ENCODE measurements at regions not wholly inside any gene's neighbourhood (a gene's known extent, or its start where the extent isn't known, plus 50 kb on each side); places are given as distances from the start of the nearest gene placed in this dataset.
"Not testable (repeated sequence)": the region's sequence is repeated elsewhere in the genome, so short reads cannot be mapped to it uniquely, and the experiment has no call there.

DNA sequence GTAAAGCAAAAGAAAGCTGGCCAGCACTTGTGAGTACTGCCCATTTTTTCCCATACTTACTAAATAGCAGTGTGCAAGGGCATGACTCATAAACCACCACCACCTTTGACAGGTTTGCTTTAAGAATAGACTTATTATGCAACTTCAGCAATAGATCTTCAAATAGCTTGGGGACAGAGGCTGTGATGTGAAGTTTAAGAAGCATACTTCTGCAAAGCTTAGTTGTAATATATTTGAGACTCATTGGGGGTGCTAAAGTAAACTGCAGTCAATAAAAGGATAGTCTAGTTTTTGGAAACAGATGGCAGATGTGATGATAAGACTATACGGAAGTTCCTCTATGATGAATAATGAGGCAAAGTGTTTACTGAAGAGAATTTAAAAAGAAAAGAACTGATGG is 210.0 kb downstream of the PLA2G4A start:
- H3K36me3 ChIP-seq (ENCODE audit: control insufficient read depth, insufficient read depth, low read length), result no peaks in the 10 kb centered on the region
- no peak overlapping the region for H3K9ac ChIP-seq (ENCODE audit: low read length)
- no peak overlapping the region for H3K27ac ChIP-seq (ENCODE audit: low read depth, low read length)
- H3K4me1 ChIP-seq (ENCODE audit: control insufficient read depth, insufficient read depth, low read length), result no peaks in the 10 kb centered on the region
- H3K4me3 ChIP-seq (ENCODE audit: low read length), result no peak overlapping the region
- H3K27me3 ChIP-seq (ENCODE audit: control insufficient read depth, insufficient read depth, low read length), result no peaks in the 10 kb centered on the region

DNA sequence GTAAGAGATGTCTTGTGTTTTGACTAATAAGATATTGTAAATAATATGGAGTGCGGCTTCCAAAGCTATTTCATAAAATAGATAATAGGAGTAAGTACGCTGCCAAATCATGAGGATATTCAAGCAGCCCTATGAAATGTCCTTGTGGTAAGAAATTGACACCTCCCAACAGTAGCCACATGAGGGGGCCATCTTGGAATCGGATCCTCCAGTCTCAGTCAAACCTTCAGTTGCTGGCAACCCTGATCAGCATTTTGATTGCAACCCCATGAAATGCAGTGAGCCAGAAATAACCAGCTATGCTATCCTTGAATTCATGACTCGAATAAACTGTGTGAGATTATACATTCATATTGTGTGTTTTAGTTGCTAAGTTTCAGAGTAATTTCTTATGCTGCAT is 212.4 kb downstream of the PLA2G4A start:
- Histone ChIP-seq H3K36me3 (ENCODE audit: control insufficient read depth, insufficient read depth, low read length) (no peaks in the 10 kb centered on the region), H3K9ac (ENCODE audit: low read length) (no peak overlapping the region), H3K27ac (ENCODE audit: low read depth, low read length) (no peak overlapping the region), H3K4me3 (ENCODE audit: low read length) (no peak overlapping the region), H3K27me3 (ENCODE audit: control insufficient read depth, insufficient read depth, low read length) (no peaks in the 10 kb centered on the region), H3K4me1 (ENCODE audit: control insufficient read depth, insufficient read depth, low read length) (no peaks in the 10 kb centered on the region)

DNA sequence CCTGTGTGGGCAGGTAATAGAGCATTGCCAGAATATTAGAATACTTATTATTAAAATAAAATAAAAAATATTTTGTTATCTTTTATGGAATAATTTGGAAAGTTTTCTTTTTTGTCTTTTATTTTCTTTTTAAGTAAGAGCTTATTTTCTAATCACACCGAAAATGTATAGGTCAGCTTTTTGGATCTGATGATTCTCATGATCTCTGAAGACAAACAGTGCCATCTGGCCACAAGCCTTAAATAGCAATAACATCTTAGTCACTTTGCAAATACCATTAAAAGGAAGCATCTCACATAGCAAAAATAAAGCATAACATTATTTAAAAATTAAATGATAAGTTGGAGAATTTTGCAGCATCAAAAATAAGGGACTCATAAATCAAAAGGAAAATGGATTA is 213.8 kb downstream of the PLA2G4A start:
- no peak overlapping the region for H3K27ac ChIP-seq (ENCODE audit: low read depth, low read length)
- H3K9ac ChIP-seq (ENCODE audit: low read length), result no peak overlapping the region
- no peak overlapping the region for H3K4me3 ChIP-seq (ENCODE audit: low read length)
- H3K27me3 ChIP-seq (ENCODE audit: control insufficient read depth, insufficient read depth, low read length), result no peaks in the 10 kb centered on the region
- no peaks in the 10 kb centered on the region for H3K36me3 ChIP-seq (ENCODE audit: control insufficient read depth, insufficient read depth, low read length)
- H3K4me1 ChIP-seq (ENCODE audit: control insufficient read depth, insufficient read depth, low read length), result no peaks in the 10 kb centered on the region

DNA sequence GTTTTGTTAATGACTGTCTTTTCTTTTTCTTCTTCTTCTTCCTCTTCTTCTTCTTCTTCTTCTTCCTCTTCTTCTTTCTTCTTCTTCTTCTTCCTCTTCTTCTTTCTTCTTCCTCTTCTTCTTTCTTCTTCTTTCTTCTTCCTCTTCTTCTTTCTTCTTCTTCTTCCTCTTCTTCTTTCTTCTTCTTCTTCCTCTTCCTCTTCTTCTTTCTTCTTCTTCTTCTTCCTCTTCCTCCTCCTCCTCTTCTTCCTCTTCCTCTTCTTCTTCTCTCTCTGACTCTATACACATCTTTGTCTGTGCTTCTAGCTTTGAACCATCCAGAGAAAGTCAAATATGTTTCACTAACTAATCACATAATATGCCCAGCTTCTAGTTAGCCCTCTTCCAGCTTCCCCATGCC is 214.7 kb downstream of the PLA2G4A start:
- H3K4me3 ChIP-seq (ENCODE audit: low read length); H3K36me3 ChIP-seq (ENCODE audit: control insufficient read depth, insufficient read depth, low read length); H3K27ac ChIP-seq (ENCODE audit: low read depth, low read length); H3K27me3 ChIP-seq (ENCODE audit: control insufficient read depth, insufficient read depth, low read length); H3K9ac ChIP-seq (ENCODE audit: low read length); H3K4me1 ChIP-seq (ENCODE audit: control insufficient read depth, insufficient read depth, low read length): not testable (repeated sequence)

DNA sequence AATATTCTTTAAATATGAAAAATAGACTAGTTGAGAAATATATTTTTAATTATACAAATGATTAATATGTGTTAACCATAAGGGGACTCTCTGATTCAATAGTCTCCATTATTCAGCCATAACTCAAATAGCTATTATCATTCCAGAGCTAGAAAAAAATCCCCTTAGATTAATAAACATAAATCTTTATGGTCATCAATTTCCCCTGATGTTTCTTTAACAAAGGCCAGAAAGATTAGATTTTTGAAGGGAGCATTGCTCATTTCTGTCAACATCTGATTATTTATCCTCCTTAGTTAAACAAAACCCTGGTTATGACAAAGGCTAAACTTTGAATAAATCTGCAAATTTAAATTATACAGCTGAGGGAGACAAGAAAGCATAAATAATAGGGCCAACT is 215.7 kb downstream of the PLA2G4A start:
- Histone ChIP-seq H3K36me3 (ENCODE audit: control insufficient read depth, insufficient read depth, low read length) (no peaks in the 10 kb centered on the region), H3K9ac (ENCODE audit: low read length) (no peak overlapping the region), H3K4me1 (ENCODE audit: control insufficient read depth, insufficient read depth, low read length) (no peaks in the 10 kb centered on the region)

DNA sequence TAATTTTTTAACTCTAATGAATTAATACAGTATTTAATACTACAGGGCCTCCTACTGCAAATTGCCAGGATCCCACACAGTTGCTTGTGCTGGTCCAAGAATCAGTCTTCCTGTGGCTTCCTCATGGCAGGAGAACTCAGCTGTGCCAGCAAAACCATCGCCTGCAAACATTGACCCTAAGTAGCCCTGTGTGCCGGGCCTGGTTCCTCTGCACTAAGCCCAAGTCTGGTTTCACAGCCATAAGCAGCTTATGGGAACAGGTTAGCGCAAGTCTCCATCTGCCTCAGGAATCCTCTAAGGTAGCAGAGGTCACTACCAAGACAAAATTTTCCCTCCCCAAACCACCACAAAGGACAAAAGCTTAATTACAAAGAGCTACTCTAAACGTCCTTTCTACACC is 216.6 kb downstream of the PLA2G4A start:
- no peak overlapping the region for H3K4me3 ChIP-seq (ENCODE audit: low read length)
- no peak overlapping the region for H3K9ac ChIP-seq (ENCODE audit: low read length)
- no peaks in the 10 kb centered on the region for H3K36me3 ChIP-seq (ENCODE audit: control insufficient read depth, insufficient read depth, low read length)
- H3K4me1 ChIP-seq (ENCODE audit: control insufficient read depth, insufficient read depth, low read length), result no peaks in the 10 kb centered on the region
- no peak overlapping the region for H3K27ac ChIP-seq (ENCODE audit: low read depth, low read length)
- no peaks in the 10 kb centered on the region for H3K27me3 ChIP-seq (ENCODE audit: control insufficient read depth, insufficient read depth, low read length)

More for the DNA sequence above, 215.7 kb downstream of the PLA2G4A start:
- Histone ChIP-seq H3K4me3 (ENCODE audit: low read length) (no peak overlapping the region), H3K27ac (ENCODE audit: low read depth, low read length) (no peak overlapping the region), H3K27me3 (ENCODE audit: control insufficient read depth, insufficient read depth, low read length) (no peaks in the 10 kb centered on the region)

DNA sequence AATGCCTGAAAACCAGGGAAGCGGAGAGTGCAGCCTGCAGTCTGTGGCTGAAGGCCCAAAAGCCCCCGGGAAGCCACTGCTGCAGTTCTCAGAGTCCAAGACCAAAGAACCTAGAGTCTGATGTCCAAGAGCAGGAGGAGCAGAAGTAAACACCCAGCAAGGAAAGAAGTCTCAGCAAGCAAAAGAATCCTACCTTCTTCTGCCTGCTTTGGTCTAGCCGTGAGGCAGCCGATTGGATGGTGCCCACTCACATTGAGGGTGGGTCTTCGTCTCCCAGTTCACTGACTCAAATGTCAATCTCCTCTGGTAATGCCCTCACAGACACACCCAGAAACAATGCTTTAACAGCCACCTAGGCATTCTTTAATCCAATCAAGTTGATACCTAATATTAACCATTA is 217.5 kb downstream of the PLA2G4A start:
- Histone ChIP-seq H3K9ac (ENCODE audit: low read length) (no peak overlapping the region), H3K4me1 (ENCODE audit: control insufficient read depth, insufficient read depth, low read length) (no peaks in the 10 kb centered on the region), H3K27ac (ENCODE audit: low read depth, low read length) (no peak overlapping the region), H3K4me3 (ENCODE audit: low read length) (no peak overlapping the region), H3K36me3 (ENCODE audit: control insufficient read depth, insufficient read depth, low read length) (no peaks in the 10 kb centered on the region), H3K27me3 (ENCODE audit: control insufficient read depth, insufficient read depth, low read length) (no peaks in the 10 kb centered on the region)

DNA sequence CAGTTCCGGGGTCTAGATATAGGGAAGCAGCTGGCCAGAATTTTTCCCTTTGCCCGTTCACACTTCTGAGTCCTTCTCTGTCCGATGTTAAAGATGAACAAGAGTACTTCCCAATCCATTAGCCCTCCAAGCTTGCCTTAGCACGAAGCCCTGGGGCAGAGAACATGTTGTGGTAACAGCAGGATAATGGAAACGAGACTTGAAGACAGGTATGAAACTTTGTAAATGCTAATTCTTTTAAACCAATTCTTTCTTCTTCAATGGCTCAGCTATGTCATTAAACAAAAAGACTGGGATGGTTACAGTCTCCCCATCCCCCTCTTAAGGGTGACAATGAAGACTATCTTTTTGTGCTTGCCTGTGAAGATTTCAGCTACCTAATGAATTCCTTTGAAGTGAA is 218.5 kb downstream of the PLA2G4A start:
- no peaks in the 10 kb centered on the region for H3K27me3 ChIP-seq (ENCODE audit: control insufficient read depth, insufficient read depth, low read length)
- no peaks in the 10 kb centered on the region for H3K4me1 ChIP-seq (ENCODE audit: control insufficient read depth, insufficient read depth, low read length)
- no peak overlapping the region for H3K4me3 ChIP-seq (ENCODE audit: low read length)
- H3K36me3 ChIP-seq (ENCODE audit: control insufficient read depth, insufficient read depth, low read length), result no peaks in the 10 kb centered on the region
- no peak overlapping the region for H3K27ac ChIP-seq (ENCODE audit: low read depth, low read length)
- H3K9ac ChIP-seq (ENCODE audit: low read length), result no peak overlapping the region

DNA sequence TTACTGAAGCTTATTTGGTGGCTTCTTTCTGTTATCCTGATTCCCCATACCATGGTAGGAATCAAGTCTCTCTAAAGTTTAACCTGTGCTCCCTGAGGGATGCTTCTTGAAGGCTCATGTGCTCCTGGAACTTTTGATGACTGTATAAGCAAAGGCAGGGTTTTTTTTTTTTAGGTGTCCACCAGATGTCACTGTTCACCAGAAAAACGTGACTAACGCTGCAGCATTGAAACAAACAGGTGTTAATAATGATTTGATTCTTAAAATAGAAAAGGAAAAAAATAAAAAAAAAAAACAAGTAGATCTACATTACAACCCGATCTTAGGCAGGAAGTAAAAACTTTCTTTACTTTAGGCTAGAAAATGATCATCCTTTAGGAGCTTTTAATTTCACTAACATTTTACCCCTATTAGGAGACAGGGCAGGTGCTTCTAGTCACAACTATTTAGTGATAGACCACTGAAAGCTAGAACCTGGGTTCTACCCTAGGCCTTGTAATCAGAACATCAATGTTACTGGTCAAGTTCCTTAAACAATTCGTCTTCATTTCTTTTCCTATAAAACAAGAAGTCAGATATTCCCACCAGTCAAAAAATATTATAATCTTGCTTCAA is 223.0 kb downstream of the PLA2G4A start:
- H3K27me3 ChIP-seq (ENCODE audit: control insufficient read depth, insufficient read depth, low read length), result no peaks in the 10 kb centered on the region
- H3K36me3 ChIP-seq (ENCODE audit: control insufficient read depth, insufficient read depth, low read length), result no peaks in the 10 kb centered on the region
- no peak overlapping the region for H3K9ac ChIP-seq (ENCODE audit: low read length)
- H3K27ac ChIP-seq (ENCODE audit: low read depth, low read length), result no peak overlapping the region
- no peak overlapping the region for H3K4me3 ChIP-seq (ENCODE audit: low read length)
- no peaks in the 10 kb centered on the region for H3K4me1 ChIP-seq (ENCODE audit: control insufficient read depth, insufficient read depth, low read length)

DNA sequence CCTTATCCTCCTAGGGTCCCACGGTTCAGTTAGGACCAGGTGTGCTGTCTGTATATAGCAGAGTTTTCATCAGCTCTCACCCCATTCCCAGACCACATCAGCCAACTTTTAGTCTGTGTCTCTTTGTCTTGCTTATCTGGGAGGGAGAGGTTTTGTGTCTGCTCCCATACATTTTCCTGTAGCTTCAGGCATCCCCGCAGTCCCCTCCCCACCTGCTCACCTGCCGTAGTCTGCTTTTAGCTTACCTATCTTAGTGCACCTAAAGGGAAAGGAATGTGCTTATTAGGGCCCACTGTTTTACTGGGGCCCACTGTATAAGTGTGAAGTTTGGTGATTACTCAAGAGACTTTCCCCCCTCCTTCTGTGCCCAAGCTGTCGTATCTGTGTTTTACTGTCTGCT is 225.1 kb downstream of the PLA2G4A start:
- no peaks in the 10 kb centered on the region for H3K4me1 ChIP-seq (ENCODE audit: control insufficient read depth, insufficient read depth, low read length)
- no peak overlapping the region for H3K9ac ChIP-seq (ENCODE audit: low read length)
- no peaks in the 10 kb centered on the region for H3K36me3 ChIP-seq (ENCODE audit: control insufficient read depth, insufficient read depth, low read length)

DNA sequence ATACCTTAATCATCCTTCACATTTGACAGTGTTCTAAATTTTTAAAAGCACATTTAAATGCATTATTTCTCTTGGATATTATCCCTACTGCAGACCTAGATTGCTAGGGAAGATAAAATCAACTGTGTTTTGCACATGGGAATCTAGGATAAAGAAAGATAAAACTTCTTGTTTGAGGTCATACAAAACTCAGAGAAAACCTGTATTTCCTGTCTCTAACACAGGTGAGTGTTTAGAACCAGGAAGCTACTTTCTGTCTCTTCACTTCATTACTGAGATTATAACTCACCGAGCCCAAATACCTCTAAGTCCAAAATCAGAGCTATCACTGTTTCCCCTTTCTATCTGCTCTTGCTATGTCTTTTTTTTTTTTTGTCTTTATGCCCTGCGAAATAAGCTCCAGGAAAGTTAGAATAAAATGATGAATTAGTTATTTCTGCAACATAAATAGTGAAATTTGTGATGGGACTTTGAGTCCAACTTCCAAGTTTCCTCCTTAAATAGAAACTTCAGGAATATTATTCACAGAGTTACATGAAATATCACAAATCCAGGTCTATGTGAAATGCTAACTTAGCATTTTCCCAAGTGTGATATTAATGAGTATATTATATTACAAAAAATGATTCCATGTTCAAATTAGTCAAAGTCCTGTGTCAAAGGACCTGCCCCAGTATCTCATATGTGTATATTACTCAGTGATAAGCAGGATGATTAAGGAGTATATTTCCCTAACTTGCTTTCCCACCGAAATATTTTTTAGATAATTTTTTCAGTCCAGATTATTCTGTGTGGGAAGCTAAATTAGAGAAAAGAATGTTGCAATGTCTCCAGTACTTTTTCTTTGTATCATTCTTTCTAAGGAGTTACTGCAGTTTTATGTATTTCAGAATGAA is 226.4 kb downstream of the PLA2G4A start:
- Histone ChIP-seq H3K27me3 (ENCODE audit: control insufficient read depth, insufficient read depth, low read length) (no peaks in the 10 kb centered on the region), H3K4me1 (ENCODE audit: control insufficient read depth, insufficient read depth, low read length) (no peaks in the 10 kb centered on the region)

More for the DNA sequence above, 225.1 kb downstream of the PLA2G4A start:
- Histone ChIP-seq H3K4me3 (ENCODE audit: low read length) (no peak overlapping the region), H3K27ac (ENCODE audit: low read depth, low read length) (no peak overlapping the region), H3K27me3 (ENCODE audit: control insufficient read depth, insufficient read depth, low read length) (no peaks in the 10 kb centered on the region)

DNA sequence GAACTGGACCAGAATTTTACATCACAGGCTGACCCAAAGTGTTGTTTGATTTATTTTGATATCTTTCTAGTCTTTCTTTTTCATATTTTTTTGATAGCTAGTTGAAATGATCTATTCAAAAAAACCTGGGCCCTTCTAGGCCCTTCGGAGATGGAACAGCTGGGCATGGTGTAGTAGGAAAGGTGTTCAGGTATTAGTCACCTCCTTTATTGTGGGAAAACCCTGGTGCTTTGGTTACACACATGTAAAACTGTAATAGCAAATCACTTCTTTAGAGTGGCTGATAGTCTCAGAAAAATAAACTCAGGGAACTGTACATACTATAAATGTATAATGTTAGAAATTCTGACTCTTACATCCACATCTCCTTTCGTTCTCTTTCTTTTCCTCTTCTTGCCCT is 234.5 kb downstream of the PLA2G4A start:
- Histone ChIP-seq H3K27ac (ENCODE audit: low read depth, low read length) (no peak overlapping the region), H3K9ac (ENCODE audit: low read length) (no peak overlapping the region), H3K4me3 (ENCODE audit: low read length) (no peak overlapping the region), H3K27me3 (ENCODE audit: control insufficient read depth, insufficient read depth, low read length) (no peaks in the 10 kb centered on the region), H3K36me3 (ENCODE audit: control insufficient read depth, insufficient read depth, low read length) (no peaks in the 10 kb centered on the region), H3K4me1 (ENCODE audit: control insufficient read depth, insufficient read depth, low read length) (no peaks in the 10 kb centered on the region)

More for the DNA sequence above, 226.4 kb downstream of the PLA2G4A start:
- H3K36me3 ChIP-seq (ENCODE audit: control insufficient read depth, insufficient read depth, low read length), result no peaks in the 10 kb centered on the region
- H3K27ac ChIP-seq (ENCODE audit: low read depth, low read length), result no peak overlapping the region
- H3K9ac ChIP-seq (ENCODE audit: low read length), result no peak overlapping the region
- H3K4me3 ChIP-seq (ENCODE audit: low read length), result no peak overlapping the region

DNA sequence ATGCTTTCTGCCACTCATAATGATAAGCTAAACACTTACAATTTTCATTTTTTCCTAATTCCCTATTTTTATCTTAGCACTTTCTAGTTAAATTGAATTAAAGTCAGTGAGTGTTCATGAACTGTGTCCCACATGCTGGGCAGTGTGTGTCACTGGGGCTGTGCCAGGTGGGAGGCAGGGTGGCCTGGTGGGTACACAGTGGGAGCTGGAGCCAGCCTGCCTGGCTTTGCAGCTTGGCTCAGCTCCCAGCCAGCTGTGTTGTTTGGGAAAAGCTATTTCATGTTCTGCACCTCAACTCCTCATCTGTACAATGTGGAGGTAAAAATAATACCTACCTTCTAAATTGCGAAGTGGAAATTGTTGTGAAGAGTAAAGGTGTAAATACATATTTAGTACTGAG is 238.4 kb downstream of the PLA2G4A start:
- Histone ChIP-seq H3K27me3 (ENCODE audit: control insufficient read depth, insufficient read depth, low read length) (no peaks in the 10 kb centered on the region), H3K4me3 (ENCODE audit: low read length) (no peak overlapping the region), H3K9ac (ENCODE audit: low read length) (no peak overlapping the region), H3K36me3 (ENCODE audit: control insufficient read depth, insufficient read depth, low read length) (no peaks in the 10 kb centered on the region), H3K4me1 (ENCODE audit: control insufficient read depth, insufficient read depth, low read length) (no peaks in the 10 kb centered on the region), H3K27ac (ENCODE audit: low read depth, low read length) (no peak overlapping the region)
